ENCODE measurements at regions not wholly inside any gene's neighbourhood (a gene's known extent, or its start where the extent isn't known, plus 50 kb on each side); places are given as distances from the start of the nearest gene placed in this dataset.

DNA sequence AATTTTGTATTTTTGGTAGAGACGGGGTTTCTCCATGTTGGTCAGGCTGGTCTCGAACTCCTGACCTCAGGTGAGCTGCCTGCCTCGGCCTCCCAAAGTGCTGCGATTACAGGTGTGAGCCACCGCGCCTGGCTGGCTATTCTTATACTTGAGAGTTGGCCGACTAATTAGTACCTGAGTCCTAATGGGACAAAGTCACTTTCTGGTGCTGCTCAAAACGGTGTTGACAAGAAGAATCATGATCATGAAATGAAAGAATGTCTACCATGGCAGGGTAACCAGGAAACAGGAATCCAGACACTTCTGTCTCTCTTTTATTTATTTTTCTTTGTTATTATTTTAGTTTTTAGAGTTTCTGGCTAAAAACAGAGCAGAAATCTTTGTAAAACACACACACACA, 54.7 kb upstream of the RAB6D start:
- TF ChIP-seq CTCF (conservative IDR thresholded peaks at IDR 0.05; ENCODE audit: low read depth, low read length) (no peak), EZH2 (IDR thresholded peaks at IDR 0.05; ENCODE audit: low read length, unreplicated experiment) (no peak), EZH2phosphoT487 (IDR thresholded peaks at IDR 0.05; ENCODE audit: borderline replicate concordance, low read length) (no peak)
